Osteoblast (primary cell): ENCODE measurements at regions not wholly inside any gene's neighbourhood (a gene's known extent, or its start where the extent isn't known, plus 50 kb on each side); places are given as distances from the start of the nearest gene placed in this dataset.

Experiments used
- DNase-seq: peaks from one replicate; pipeline ENCODE4 v3.0.0; 2011; ENCODE audit warnings: low spot score, mixed read lengths; ENCODE audit not compliant: insufficient read length; ENCODE audit errors: missing footprints
- H2AFZ ChIP-seq: 2 replicates; pipeline ENCODE4 v1.6.0; 2011; ENCODE audit warnings: mild to moderate bottlenecking, low read length
- H3K27ac ChIP-seq: 2 replicates; pipeline ENCODE4 v1.5.1; 2011; ENCODE audit warnings: mild to moderate bottlenecking, low read depth, low read length, moderate library complexity
- H3K27me3 ChIP-seq: 2 replicates; pipeline ENCODE4 v1.6.0; 2012; ENCODE audit warnings: mild to moderate bottlenecking, control low read depth, inconsistent platforms, low read length, moderate library complexity; ENCODE audit not compliant: insufficient read depth
- H3K36me3 ChIP-seq: 2 replicates; pipeline ENCODE4 v1.5.1; 2011; ENCODE audit warnings: mild to moderate bottlenecking, low read length, control low read depth, moderate library complexity; ENCODE audit not compliant: insufficient read depth
- H3K4me1 ChIP-seq: 2 replicates; pipeline ENCODE4 v1.5.1; 2011; ENCODE audit warnings: mild to moderate bottlenecking, low read length, control low read depth, moderate library complexity; ENCODE audit not compliant: insufficient read depth
- H3K4me2 ChIP-seq: 2 replicates; pipeline ENCODE4 v1.6.0; 2011; ENCODE audit warnings: mild to moderate bottlenecking, low read length; ENCODE audit not compliant: insufficient read depth
- H3K4me3 ChIP-seq: fragments of 200-600 bp; sonication (generic); 3 replicates; pipeline ENCODE4 v1.5.1; 2012; ENCODE audit warnings: mild to moderate bottlenecking, low read length, inconsistent platforms; ENCODE audit not compliant: insufficient read depth
- H3K79me2 ChIP-seq: 2 replicates; pipeline ENCODE4 v1.6.0; 2012; ENCODE audit warnings: mild to moderate bottlenecking, low read length, control low read depth, inconsistent platforms; ENCODE audit not compliant: insufficient read depth
- H3K9me3 ChIP-seq: 2 replicates; pipeline ENCODE4 v1.5.1; 2011; ENCODE audit warnings: low read depth, low read length, control low read depth
- H4K20me1 ChIP-seq: 2 replicates; pipeline ENCODE4 v1.6.0; 2012; ENCODE audit warnings: mild to moderate bottlenecking, low read length, control low read depth; ENCODE audit not compliant: insufficient read depth
- CTCF ChIP-seq: IDR thresholded peaks from 2 replicates; pipeline ENCODE4 v1.5.1; 2011; ENCODE audit warnings: mild to moderate bottlenecking, low read depth, low read length, moderate library complexity; ENCODE audit errors: extremely low read depth

- Histone ChIP-seq H3K9me3 (no peaks in the 10 kb centered on the region), H3K27ac (no peak overlapping the region), H3K4me2 (no peak overlapping the region), H2AFZ (no peak overlapping the region), H3K4me1 (no peaks in the 10 kb centered on the region), H3K36me3 (no peaks in the 10 kb centered on the region), H4K20me1 (no peaks in the 10 kb centered on the region), H3K27me3 (no peaks in the 10 kb centered on the region), H3K4me3 (no peak overlapping the region), H3K79me2 (no peaks in the 10 kb centered on the region)
- TF ChIP-seq CTCF = no peak
- no peak for DNase-seq
Measured at GRCh38 chrX:93332329-93332728, 341.0 kb downstream of the NAP1L3 start.

- Histone ChIP-seq H2AFZ (no peak overlapping the region), H3K9me3 (no peaks in the 10 kb centered on the region), H3K4me3 (no peak overlapping the region), H3K79me2 (no peaks in the 10 kb centered on the region), H3K4me2 (no peak overlapping the region), H3K27ac (no peak overlapping the region), H3K4me1 (no peaks in the 10 kb centered on the region), H3K27me3 (no peaks in the 10 kb centered on the region), H3K36me3 (no peaks in the 10 kb centered on the region), H4K20me1 (no peaks in the 10 kb centered on the region)
- no peak for DNase-seq
- TF ChIP-seq CTCF = no peak
Measured at GRCh38 chrX:93322110-93322509, 351.3 kb downstream of the NAP1L3 start.

GRCh38 chrX:93319609-93320008, 353.8 kb downstream of the NAP1L3 start:
- no peaks in the 10 kb centered on the region for H3K36me3 ChIP-seq
- H3K79me2 ChIP-seq = no peaks in the 10 kb centered on the region
- TF ChIP-seq CTCF = no peak
- H3K4me1 ChIP-seq = no peaks in the 10 kb centered on the region
- H3K9me3 ChIP-seq = no peaks in the 10 kb centered on the region
- H3K4me2 ChIP-seq = no peak overlapping the region
- H3K4me3 ChIP-seq = no peak overlapping the region
- H2AFZ ChIP-seq = no peak overlapping the region
- H4K20me1 ChIP-seq = no peaks in the 10 kb centered on the region
- no peaks in the 10 kb centered on the region for H3K27me3 ChIP-seq
- DNase-seq = no peak
- H3K27ac ChIP-seq = no peak overlapping the region
